HG03097 (cell line): ENCODE measurements at regions not wholly inside any gene's neighbourhood (a gene's known extent, or its start where the extent isn't known, plus 50 kb on each side); places are given as distances from the start of the nearest gene placed in this dataset.

ENCODE experiments used
- ATAC-seq: cut with Tn5 transposase; IDR thresholded peaks from one replicate; pipeline ENCODE4 v1.9.1; 2021; ENCODE audit not compliant: unreplicated experiment, low FRiP score

GRCh38 chr4:147303174-147303872, 177.6 kb upstream of the EDNRA start:
- no peak for ATAC-seq

- ATAC-seq: no peak
Measured at GRCh38 chr4:147303873-147304229, 177.0 kb upstream of the EDNRA start.

- ATAC-seq: no peak
Measured at GRCh38 chr4:147307896-147308674, 172.8 kb upstream of the EDNRA start.

- ATAC-seq: no peak
Measured at GRCh38 chr4:147309434-147309833, 171.5 kb upstream of the EDNRA start.

- ATAC-seq: no peak
Measured at GRCh38 chr4:147310312-147310711, 170.6 kb upstream of the EDNRA start.

GRCh38 chr4:147311956-147312355, 168.9 kb upstream of the EDNRA start:
- no peak for ATAC-seq

GRCh38 chr4:147312376-147313046, 168.4 kb upstream of the EDNRA start:
- no peak for ATAC-seq

- no peak for ATAC-seq
Measured at GRCh38 chr4:147313108-147313507, 167.8 kb upstream of the EDNRA start.

- ATAC-seq: no peak
Measured at GRCh38 chr4:147318586-147318985, 162.3 kb upstream of the EDNRA start.

- ATAC-seq: no peak
Measured at GRCh38 chr4:147325571-147325981, 155.3 kb upstream of the EDNRA start.

GRCh38 chr4:147326591-147326990, 154.3 kb upstream of the EDNRA start:
- no peak for ATAC-seq

- ATAC-seq: no peak
Measured at GRCh38 chr4:147327322-147327721, 153.6 kb upstream of the EDNRA start.

- no peak for ATAC-seq
Measured at GRCh38 chr4:147328189-147328588, 152.7 kb upstream of the EDNRA start.

GRCh38 chr4:147328756-147329446, 152.0 kb upstream of the EDNRA start:
- no peak for ATAC-seq

GRCh38 chr4:147332091-147332490, 148.8 kb upstream of the EDNRA start:
- no peak for ATAC-seq

GRCh38 chr4:147334478-147334877, 146.4 kb upstream of the EDNRA start:
- ATAC-seq: no peak

GRCh38 chr4:147335183-147335582, 145.7 kb upstream of the EDNRA start:
- ATAC-seq: no peak

GRCh38 chr4:147336252-147336651, 144.6 kb upstream of the EDNRA start:
- no peak for ATAC-seq

- no peak for ATAC-seq
Measured at GRCh38 chr4:147339100-147339499, 141.8 kb upstream of the EDNRA start.

GRCh38 chr4:147340111-147340510, 140.8 kb upstream of the EDNRA start:
- ATAC-seq: no peak

GRCh38 chr4:147340591-147341120, 140.2 kb upstream of the EDNRA start:
- ATAC-seq: no peak
